H1 (cell line): ENCODE measurements at regions not wholly inside any gene's neighbourhood (a gene's known extent, or its start where the extent isn't known, plus 50 kb on each side); places are given as distances from the start of the nearest gene placed in this dataset.

Experiments
- CTCF ChIA-PET: fragments of 300-600 bp; sonication (Branson Sonifier 250); formaldehyde crosslinking; loops from one replicate; lab custom pipeline; 2021; ENCODE audit not compliant: partially characterized antibody; lab: Charles Lee
- POLR2A ChIA-PET: fragments of 300-600 bp; sonication (Branson Sonifier 250); formaldehyde crosslinking; loops from one replicate; lab custom pipeline; 2021; ENCODE audit warnings: inconsistent platforms; ENCODE audit not compliant: partially characterized antibody; lab: Charles Lee
- DNase-seq, 2 experiments: peaks; one replicate each; pipeline versions ENCODE4 v3.0.0 to v3.0.0-alpha.2; 2010 to 2022; ENCODE audit warnings: low spot score in 2 of 2, low read depth in 1 of 2, mixed read lengths in 1 of 2
- FAIRE-seq: peaks from 2 replicates; lab custom pipeline; 2011; peaks lifted over from hg19 to GRCh38; lab: Jason Lieb, UNC
- H2AFZ ChIP-seq: 2 replicates; pipeline ENCODE4 v1.8.1; 2012; ENCODE audit warnings: low read length, inconsistent platforms
- H2AK5ac ChIP-seq: 2 replicates; pipeline ENCODE4 v1.6.1; 2013; ENCODE audit warnings: low read depth, low read length
- H2BK120ac ChIP-seq: replicated peaks from 2 replicates; pipeline ENCODE3; 2013; ENCODE audit warnings: low read depth, low read length, inconsistent platforms
- H2BK12ac ChIP-seq: 2 replicates; pipeline ENCODE4 v1.6.1; 2013; ENCODE audit warnings: low read depth, low read length
- H2BK15ac ChIP-seq: 2 replicates; pipeline ENCODE4 v1.6.1; 2013; ENCODE audit warnings: low read length
- H2BK20ac ChIP-seq: 2 replicates; pipeline ENCODE4 v1.6.1; 2013; ENCODE audit warnings: low read length
- H2BK5ac ChIP-seq: 2 replicates; pipeline ENCODE4 v1.6.1; 2013; ENCODE audit warnings: low read depth, low read length
- H3K14ac ChIP-seq: 2 replicates; pipeline ENCODE4 v1.6.1; 2013; ENCODE audit warnings: inconsistent platforms; ENCODE audit not compliant: insufficient read length
- H3K18ac ChIP-seq: 2 replicates; pipeline ENCODE4 v1.6.1; 2013; ENCODE audit warnings: low read length; ENCODE audit errors: extremely low read depth
- H3K23ac ChIP-seq: 2 replicates; pipeline ENCODE4 v1.6.1; 2013; ENCODE audit warnings: inconsistent platforms; ENCODE audit not compliant: insufficient read length
- H3K23me2 ChIP-seq: 2 replicates; pipeline ENCODE4 v1.6.1; 2013; ENCODE audit warnings: low read depth, low read length
- H3K27ac ChIP-seq: 2 replicates; pipeline ENCODE4 v1.6.1; 2011; ENCODE audit warnings: low read depth, low read length, inconsistent platforms
- H3K27me3 ChIP-seq, 4 experiments: replicated peaks in 1 of 4; 1 replicate in 1 of 4; 2 replicates in 3 of 4; pipeline versions ENCODE4 v1.6.1 to v1.8.1; 2011 to 2013; ENCODE audit warnings: low read length in 3 of 4, mild to moderate bottlenecking in 3 of 4, inconsistent platforms in 2 of 4, mixed read lengths in 2 of 4, moderate library complexity in 1 of 4; ENCODE audit not compliant: control insufficient read depth in 3 of 4, insufficient read depth in 3 of 4; ENCODE audit errors: extremely low read depth in 1 of 4
- H3K36me3 ChIP-seq, 4 experiments: 2 replicates each; pipeline versions ENCODE4 v1.6.1 to v1.8.1; 2011 to 2013; ENCODE audit warnings: mild to moderate bottlenecking in 4 of 4, low read length in 3 of 4, moderate library complexity in 2 of 4, control low read depth in 1 of 4, inconsistent platforms in 1 of 4; ENCODE audit not compliant: insufficient read depth in 4 of 4, control insufficient read depth in 2 of 4
- H3K4ac ChIP-seq: replicated peaks from 2 replicates; pipeline ENCODE3; 2013; ENCODE audit warnings: low read length, low read depth, mixed read lengths, inconsistent platforms; ENCODE audit not compliant: insufficient read length
- H3K4me1 ChIP-seq, 4 experiments: replicated peaks in 1 of 4; 1 replicate in 1 of 4; 2 replicates in 3 of 4; pipeline versions ENCODE4 v1.6.1 to v1.8.1; 2011 to 2013; ENCODE audit warnings: low read length in 3 of 4, inconsistent platforms in 2 of 4, mixed read lengths in 1 of 4; ENCODE audit not compliant: insufficient read depth in 4 of 4, control insufficient read depth in 3 of 4
- H3K4me2 ChIP-seq, 2 experiments: 2 replicates each; pipeline versions ENCODE4 v1.6.1 to v1.8.1; 2011 to 2013; ENCODE audit warnings: low read depth in 2 of 2, low read length in 2 of 2, control low read depth in 1 of 2, inconsistent platforms in 1 of 2, mild to moderate bottlenecking in 1 of 2; ENCODE audit not compliant: insufficient read depth in 1 of 2
- H3K4me3 ChIP-seq, 4 experiments: fragments of 200-600, 300-600 bp in 1 of 4; sonication (generic), shearing (Covaris generic), sonication (Bioruptor Twin) in 1 of 4; 2 replicates each; pipeline versions ENCODE4 v1.5.1 to v1.8.1; 2011 to 2016; ENCODE audit warnings: low read length in 4 of 4, low read depth in 3 of 4, control low read depth in 2 of 4, inconsistent platforms in 2 of 4, mild to moderate bottlenecking in 2 of 4, mixed read lengths in 1 of 4, moderate library complexity in 1 of 4; ENCODE audit not compliant: insufficient read depth in 2 of 4; ENCODE audit errors: extremely low read depth in 1 of 4
- H3K56ac ChIP-seq: replicated peaks from 2 replicates; pipeline ENCODE3; 2013; ENCODE audit warnings: low read depth, mild to moderate bottlenecking, mixed read lengths, low read length, inconsistent platforms; ENCODE audit not compliant: insufficient read length
- H3K79me1 ChIP-seq: 2 replicates; pipeline ENCODE4 v1.6.1; 2013; ENCODE audit warnings: low read depth, low read length, control low read depth
- H3K79me2 ChIP-seq, 2 experiments: 2 replicates each; pipeline versions ENCODE4 v1.6.1 to v1.8.1; 2012 to 2013; ENCODE audit warnings: low read length in 2 of 2, mild to moderate bottlenecking in 2 of 2, inconsistent platforms in 1 of 2; ENCODE audit not compliant: insufficient read depth in 2 of 2, control insufficient read depth in 1 of 2
- H3K9ac ChIP-seq, 4 experiments: replicated peaks in 1 of 4; 1 replicate in 1 of 4; 2 replicates in 3 of 4; pipeline versions ENCODE4 v1.6.1 to v1.8.1; 2011 to 2013; ENCODE audit warnings: low read depth in 3 of 4, low read length in 3 of 4, control low read depth in 2 of 4, mild to moderate bottlenecking in 2 of 4, moderate library complexity in 2 of 4, inconsistent platforms in 1 of 4; ENCODE audit errors: extremely low read depth in 1 of 4
- H3K9me3 ChIP-seq, 2 experiments: 2 replicates each; pipeline versions ENCODE4 v1.6.1 to v1.8.1; 2012 to 2013; ENCODE audit warnings: mild to moderate bottlenecking in 2 of 2, moderate library complexity in 2 of 2, control low read depth in 1 of 2, inconsistent platforms in 1 of 2, low read depth in 1 of 2, low read length in 1 of 2, mixed read lengths in 1 of 2; ENCODE audit not compliant: insufficient read depth in 2 of 2
- H4K20me1 ChIP-seq, 2 experiments: replicated peaks in 1 of 2; 2 replicates each; pipeline versions ENCODE3 to v1.8.1; 2011 to 2013; ENCODE audit warnings: inconsistent platforms in 2 of 2, low read length in 2 of 2, mild to moderate bottlenecking in 1 of 2; ENCODE audit not compliant: insufficient read depth in 2 of 2, control insufficient read depth in 1 of 2
- H4K5ac ChIP-seq: 2 replicates; pipeline ENCODE4 v1.6.1; 2013; ENCODE audit warnings: low read length, low read depth, mixed read lengths, inconsistent platforms; ENCODE audit not compliant: insufficient read length
- H4K8ac ChIP-seq: 2 replicates; pipeline ENCODE4 v1.8.0; 2013; ENCODE audit warnings: mild to moderate bottlenecking, moderate library complexity, low read length, inconsistent platforms; ENCODE audit not compliant: insufficient read depth; ENCODE audit errors: extremely low read depth
- H4K91ac ChIP-seq: replicated peaks from 2 replicates; pipeline ENCODE3; 2013; ENCODE audit warnings: low read length, mixed read lengths, inconsistent platforms; ENCODE audit not compliant: insufficient read length
- ATF3 ChIP-seq: IDR thresholded peaks from 2 replicates; pipeline ENCODE4 v1.6.1; 2011; ENCODE audit warnings: low read depth, mild to moderate bottlenecking, low read length; ENCODE audit not compliant: insufficient read depth
- BACH1 ChIP-seq: IDR thresholded peaks from 2 replicates; pipeline ENCODE4 v1.6.1; 2012; ENCODE audit warnings: low read length, improper control_type of control experiment
- CBX8 ChIP-seq: fragments of 300-800, 300-1000 bp; sonication (generic); IDR thresholded peaks from 2 replicates; pipeline ENCODE4 v1.7.1; 2016; ENCODE audit warnings: low read depth, low read length, borderline replicate concordance
- CHD2 ChIP-seq: IDR thresholded peaks from 2 replicates; pipeline ENCODE4 v1.6.1; 2012; ENCODE audit warnings: low read length, improper control_type of control experiment
- KDM5A ChIP-seq: fragments of 200-600 bp; IDR thresholded peaks from 2 replicates; pipeline ENCODE4 v1.7.1; 2012; ENCODE audit warnings: mild to moderate bottlenecking, low read length, inconsistent platforms, mixed read lengths
- POLR2A ChIP-seq, 2 experiments: IDR thresholded peaks; 1 replicate in 1 of 2; 2 replicates in 1 of 2; pipeline ENCODE4 v1.6.1; 2011; ENCODE audit warnings: low read depth in 2 of 2, low read length in 2 of 2, mild to moderate bottlenecking in 2 of 2; ENCODE audit errors: control extremely low read depth in 1 of 2
- RBBP5 ChIP-seq: IDR thresholded peaks from 2 replicates; pipeline ENCODE4 v1.7.1; 2012; ENCODE audit warnings: low read depth, mild to moderate bottlenecking, inconsistent platforms, low read length, moderate library complexity, borderline replicate concordance
- SRF ChIP-seq: IDR thresholded peaks from 2 replicates; pipeline ENCODE4 v1.6.1; 2011; ENCODE audit warnings: mild to moderate bottlenecking, low read depth, low read length, moderate library complexity
- TBP ChIP-seq: IDR thresholded peaks from 2 replicates; pipeline ENCODE4 v1.6.1; 2011; ENCODE audit warnings: low read depth, low read length, improper control_type of control experiment
- WGBS, 2 experiments: shearing (Covaris generic) in 1 of 2; methylation state at CpG; one replicate each; pipeline versions ENCODE4 v1.1.6 to v1.1.7; 2013 to 2015; ENCODE audit warnings: low lambda C conversion rate in 2 of 2, mixed read lengths in 2 of 2, inconsistent platforms in 1 of 2, low coverage in 1 of 2, missing lambda C conversion rate in 1 of 2; ENCODE audit not compliant: insufficient replicate concordance in 2 of 2, insufficient coverage in 1 of 2, insufficient read length in 1 of 2; ENCODE audit errors: extremely low coverage in 1 of 2, missing lambda C conversion rate in 1 of 2; 5-methylcytosine and 5-hydroxymethylcytosine counted together

GRCh38 chr10:129339191-129339590 lies 127.8 kb upstream of the MGMT start:
- H3K27ac ChIP-seq, result no peak overlapping the region
- H3K23me2 ChIP-seq, result no peaks in the 10 kb centered on the region; the same call in 1 of the 2 replicates
- H3K27me3 ChIP-seq, result no peaks in the 10 kb centered on the region
- H3K23ac ChIP-seq, result no peak overlapping the region
- H2BK15ac ChIP-seq, result no peak overlapping the region
- H2BK120ac ChIP-seq, result no peak overlapping the region
- H2AK5ac ChIP-seq, result no peak overlapping the region
- no peak overlapping the region for H3K9ac ChIP-seq
- H3K79me2 ChIP-seq, result no peaks in the 10 kb centered on the region
- no peak overlapping the region for H3K4ac ChIP-seq
- no peak overlapping the region for H3K56ac ChIP-seq
- H3K14ac ChIP-seq, result no peak overlapping the region
- H2BK5ac ChIP-seq, result no peak overlapping the region
- no peak for TF ChIP-seq KDM5A
- no peak for TF ChIP-seq POLR2A (IDR thresholded peaks at IDR 0.05; ENCODE audit: control extremely low read depth in 1 of 2, low read depth in 2 of 2, low read length in 2 of 2)
- TF ChIP-seq CHD2, result no peak
- no peak for TF ChIP-seq BACH1
- no peak for TF ChIP-seq SRF
- TF ChIP-seq RBBP5, result no peak
- TF ChIP-seq ATF3, result no peak
- TF ChIP-seq TBP, result no peak
- no peak for TF ChIP-seq CBX8
- no peak overlapping the region for H3K4me2 ChIP-seq
- H3K4me3 ChIP-seq, result no peak overlapping the region
- 97% methylated on average over 8 of the region's 8 CpGs; no CpG with 5 or more reads in 1 of the 2 experiments for WGBS, 2 experiments
- ChIA-PET CTCF (interaction anchor here (1.3 kb wide), 1 partner anchor 11 kb away, joined by 3 read pairs; no protein-coding TSS in a partner anchor), POLR2A (no interaction called here)
- no peak overlapping the region for H2BK12ac ChIP-seq
- no peak for DNase-seq
- no peak overlapping the region for H4K8ac ChIP-seq
- no peak overlapping the region for H2AFZ ChIP-seq
- H3K36me3 ChIP-seq, result no peaks in the 10 kb centered on the region
- no peak overlapping the region for H2BK20ac ChIP-seq
- no peaks in the 10 kb centered on the region for H3K79me1 ChIP-seq
- no peak overlapping the region for H4K91ac ChIP-seq
- no peaks in the 10 kb centered on the region for H4K20me1 ChIP-seq
- no peak overlapping the region for H3K18ac ChIP-seq
- no peak for FAIRE-seq
- no peak overlapping the region for H4K5ac ChIP-seq
- no peaks in the 10 kb centered on the region for H3K9me3 ChIP-seq
- H3K4me1 ChIP-seq, result no peaks in the 10 kb centered on the region; a peak in 1 of 7 replicates
